Embryonic facial prominence (tissue), 1 donor: ENCODE measurements at regions not wholly inside any gene's neighbourhood (a gene's known extent, or its start where the extent isn't known, plus 50 kb on each side); places are given as distances from the start of the nearest gene placed in this dataset.

Experiments
- DNase-seq: peaks from one replicate; pipeline ENCODE4 v3.0.0-alpha.2; 2016; ENCODE audit errors: extremely low spot score

DNA sequence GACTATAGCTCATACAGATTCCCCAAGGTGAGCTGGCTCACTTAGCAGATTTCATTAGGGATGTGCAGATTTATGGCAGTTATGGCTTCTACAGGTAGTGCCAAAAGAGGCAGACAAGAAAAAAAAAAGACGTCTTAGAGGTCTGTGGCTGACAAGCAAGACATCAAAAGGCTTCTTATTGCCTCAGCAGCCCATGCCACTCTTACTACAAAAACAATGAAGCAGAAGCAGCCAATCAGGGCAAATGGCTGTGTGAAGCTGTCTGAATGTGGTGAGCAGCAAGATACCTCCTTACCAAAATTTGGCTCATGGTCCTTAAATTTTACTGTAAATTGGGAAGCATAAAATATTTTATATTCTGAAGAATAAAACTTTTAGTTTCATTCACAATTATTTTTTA lies 557.5 kb upstream of the GOLIM4 start:
- DNase-seq: no peak

DNA sequence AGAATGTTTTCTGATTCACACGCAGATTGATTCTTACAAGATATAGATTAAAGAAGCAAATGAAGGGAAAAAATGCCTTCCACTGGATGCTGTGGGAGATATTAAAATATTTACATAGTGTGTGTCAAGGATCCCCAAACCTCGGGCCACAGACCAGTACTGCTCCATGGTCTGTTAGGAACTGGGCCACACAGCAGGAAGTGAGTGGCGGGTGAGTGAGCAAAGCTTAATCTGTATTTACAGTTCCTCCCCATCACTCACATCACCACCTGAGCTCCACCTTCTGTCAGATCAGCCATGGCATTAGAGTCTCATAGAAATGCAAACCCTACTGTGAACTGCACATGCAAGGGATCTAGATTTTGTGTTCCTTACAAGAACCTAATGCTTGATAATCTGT lies 552.6 kb upstream of the GOLIM4 start:
- no peak for DNase-seq

DNA sequence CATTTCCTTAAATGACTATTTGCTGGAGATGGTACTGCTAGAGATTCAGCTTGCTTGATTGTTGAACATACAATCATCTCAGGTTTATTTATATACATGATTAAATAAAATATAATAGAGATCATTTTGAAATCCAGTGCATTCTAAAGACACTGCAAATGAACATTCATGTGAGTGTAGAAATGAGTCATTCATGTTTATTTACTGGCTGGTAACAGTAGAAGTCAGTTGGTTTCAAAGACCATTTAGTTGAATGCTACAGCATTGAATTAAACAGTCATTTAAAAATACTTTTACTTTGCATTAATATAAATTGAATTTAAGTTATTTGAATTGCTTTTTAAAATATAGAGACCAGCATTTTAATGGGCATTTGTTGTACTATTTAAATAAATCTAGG lies 551.9 kb upstream of the GOLIM4 start:
- no peak for DNase-seq

DNA sequence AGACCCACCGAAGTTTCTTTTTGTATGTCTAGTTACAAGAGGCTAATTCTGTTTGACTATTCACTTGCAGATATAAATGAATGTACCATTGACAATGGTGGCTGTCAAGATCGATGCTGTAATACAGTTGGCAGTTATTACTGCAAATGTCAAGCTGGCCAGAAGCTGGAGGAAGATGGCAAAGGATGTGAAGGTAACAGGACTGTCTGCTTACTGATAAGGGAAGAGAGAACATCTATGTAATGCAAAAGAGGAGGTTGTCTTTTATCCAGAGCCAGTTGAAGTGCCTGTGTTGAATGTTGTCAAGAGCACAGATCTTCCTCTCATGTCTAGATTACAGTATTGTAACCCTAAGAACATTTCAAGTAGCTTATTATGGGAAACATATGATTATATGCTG lies 549.5 kb upstream of the GOLIM4 start:
- DNase-seq: no peak

DNA sequence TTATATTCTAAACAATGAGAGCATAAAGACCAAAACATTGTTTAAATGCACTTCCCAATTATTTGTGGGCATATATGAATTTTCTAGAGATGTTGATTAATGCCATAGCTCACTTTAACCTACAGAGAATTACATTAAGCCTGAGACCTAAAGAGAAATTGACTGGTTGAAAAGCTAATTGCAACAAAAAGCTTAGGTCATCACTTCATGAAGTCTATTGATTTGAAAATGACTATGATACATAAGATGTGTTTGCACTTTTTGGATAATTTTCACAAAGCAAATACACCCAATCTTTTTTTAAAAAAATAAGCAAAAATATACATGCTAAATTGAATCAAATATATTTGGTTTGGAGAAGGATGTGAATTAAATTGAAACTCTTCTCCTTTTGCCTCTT lies 532.8 kb upstream of the GOLIM4 start:
- no peak for DNase-seq

DNA sequence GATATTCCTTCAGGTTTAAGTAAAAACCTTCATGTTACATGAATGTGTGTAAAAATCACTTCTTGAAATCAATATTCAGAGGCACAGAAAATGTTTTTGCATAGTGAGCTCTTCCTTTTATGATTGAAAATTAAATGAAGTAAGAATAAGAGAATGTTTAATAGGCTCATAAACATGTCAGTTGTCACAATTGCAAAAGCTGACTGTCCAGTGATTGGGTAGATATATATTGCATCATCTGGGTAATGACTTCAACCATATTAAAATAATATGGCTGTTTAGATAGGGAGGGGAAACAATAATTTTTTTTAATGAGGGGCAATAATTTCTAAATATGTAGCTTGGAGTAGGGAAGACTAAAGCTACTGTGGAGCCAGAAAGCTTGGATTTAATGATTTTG lies 529.8 kb upstream of the GOLIM4 start:
- DNase-seq: no peak

DNA sequence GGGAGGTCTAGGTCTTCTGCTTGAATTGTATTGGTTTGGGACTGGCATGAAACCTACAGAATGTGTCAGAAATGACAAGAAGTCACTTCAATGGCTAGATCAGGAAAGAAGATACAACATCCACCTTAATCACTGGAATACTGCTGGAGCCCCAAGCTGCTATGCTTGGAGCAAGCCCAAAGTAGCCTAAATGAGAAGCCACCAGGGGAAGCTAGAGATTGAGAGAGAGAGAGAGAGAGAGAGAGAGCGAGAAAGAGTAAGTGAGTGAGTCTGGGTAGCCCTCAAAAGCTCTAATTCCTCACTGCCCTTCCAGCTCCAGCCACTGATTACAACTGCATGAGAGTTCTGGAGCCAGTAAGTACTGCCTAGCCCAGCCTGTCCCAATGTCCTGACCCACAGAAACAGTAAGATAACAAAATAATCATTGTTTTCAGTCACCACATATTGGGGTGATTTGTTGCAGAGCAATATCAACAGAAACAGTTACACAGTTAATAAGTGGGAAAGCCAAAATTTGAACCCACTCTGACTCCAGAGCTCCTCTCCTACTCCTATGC lies 529.2 kb upstream of the GOLIM4 start:
- no peak for DNase-seq

DNA sequence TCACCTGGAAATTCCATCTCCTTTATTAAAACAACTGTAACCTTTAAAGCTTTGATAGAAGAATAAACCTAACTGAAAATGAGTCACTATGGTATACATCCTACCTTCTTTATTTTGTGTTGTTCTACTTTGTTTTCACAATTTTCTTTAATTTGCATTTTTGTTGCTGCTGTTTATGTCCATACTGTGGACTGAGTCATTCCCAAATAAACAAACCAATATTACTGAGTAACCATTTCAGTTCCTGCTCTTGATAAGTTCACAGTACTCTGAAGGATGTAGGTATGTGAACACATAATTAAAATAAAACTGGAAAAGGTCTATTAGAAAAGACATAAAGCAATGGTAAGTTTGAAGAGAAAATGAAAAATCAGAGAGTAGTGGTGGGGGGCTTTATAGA lies 528.5 kb upstream of the GOLIM4 start:
- DNase-seq: no peak

DNA sequence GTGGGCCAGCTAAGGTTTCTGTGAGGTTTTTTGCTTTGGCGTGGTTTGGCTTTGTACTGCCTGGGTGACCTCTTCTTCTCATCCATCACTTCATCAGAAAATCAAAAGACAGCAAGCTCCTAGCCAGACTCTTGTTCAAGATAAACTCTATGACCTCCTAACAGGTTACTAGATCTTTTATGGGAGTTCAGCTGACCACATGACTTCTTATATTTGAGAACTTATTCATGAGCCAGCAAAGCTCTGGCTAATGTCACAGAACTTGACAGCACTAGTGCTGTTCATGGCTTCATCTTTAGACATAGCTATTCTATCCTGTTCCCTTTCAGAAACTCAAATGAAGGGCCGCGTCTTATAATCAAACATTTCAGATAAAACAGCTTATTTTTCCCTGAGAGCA lies 527.1 kb upstream of the GOLIM4 start:
- no peak for DNase-seq

DNA sequence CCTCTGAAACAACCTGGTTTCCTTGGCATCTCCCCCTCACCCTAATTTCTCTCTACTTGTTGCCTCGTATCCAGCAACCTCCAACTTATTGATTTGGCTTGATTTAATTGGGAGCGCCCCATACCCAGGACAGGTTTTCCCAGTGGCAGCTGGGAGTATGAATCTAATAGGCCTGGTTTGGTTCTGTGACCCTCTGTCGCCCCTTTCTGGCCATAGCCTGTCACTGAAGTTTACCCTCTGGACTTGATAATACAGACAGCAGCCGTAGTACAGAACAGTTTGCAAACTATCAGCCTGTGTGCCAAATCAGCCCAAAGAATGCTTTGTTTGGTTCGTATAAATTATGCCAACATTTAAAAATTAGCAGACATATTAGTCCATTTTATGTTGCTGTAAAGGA lies 525.1 kb upstream of the GOLIM4 start:
- no peak for DNase-seq

DNA sequence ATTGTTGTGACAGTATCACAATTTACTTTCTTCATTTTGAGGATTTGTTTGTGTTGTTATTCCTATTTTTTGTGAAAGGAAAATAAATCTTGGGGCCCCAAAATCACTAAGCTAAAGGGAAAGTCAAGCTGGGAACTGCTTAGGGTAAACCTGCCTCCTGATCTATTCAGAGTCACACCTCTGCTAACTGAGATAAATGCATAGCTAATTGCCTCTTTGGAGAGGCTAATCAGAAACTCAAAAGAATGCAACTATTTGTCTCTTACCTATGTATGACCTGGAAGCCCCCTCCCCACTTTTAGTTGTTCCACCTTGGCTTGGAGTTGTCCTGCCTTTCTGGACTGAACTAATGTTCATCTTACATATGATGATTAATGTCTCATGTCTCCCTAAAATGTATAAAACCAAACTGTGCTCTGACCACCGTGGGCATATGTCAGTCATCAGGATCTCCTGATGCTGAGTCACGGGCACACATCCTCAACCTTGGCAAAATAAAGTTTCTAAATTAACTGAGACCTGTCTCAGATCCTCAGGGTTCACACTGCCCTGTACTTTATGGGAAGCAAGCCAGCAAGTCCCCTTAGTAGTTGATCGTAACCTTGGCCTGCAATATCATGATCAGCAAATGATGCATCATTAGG lies 523.2 kb upstream of the GOLIM4 start:
- DNase-seq: no peak

DNA sequence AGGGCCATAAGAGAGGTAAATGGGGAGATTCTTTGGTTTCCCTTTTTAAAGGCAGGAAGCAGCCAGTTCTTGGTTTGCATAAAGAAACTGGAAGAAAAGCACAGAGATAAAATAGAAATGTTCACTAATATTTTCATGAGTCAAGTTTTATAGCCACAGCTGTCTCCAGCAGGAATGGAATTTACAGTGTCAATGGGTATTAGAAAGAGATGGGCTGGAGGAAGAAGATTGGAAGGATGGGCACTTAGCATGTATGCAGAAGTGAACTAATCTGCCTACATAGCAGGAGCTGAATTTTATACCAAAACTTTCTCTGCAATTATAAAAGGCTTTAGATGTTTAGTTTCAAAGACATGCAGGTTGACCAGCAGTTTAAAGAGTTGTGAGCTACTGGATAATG lies 521.9 kb upstream of the GOLIM4 start:
- DNase-seq: no peak

DNA sequence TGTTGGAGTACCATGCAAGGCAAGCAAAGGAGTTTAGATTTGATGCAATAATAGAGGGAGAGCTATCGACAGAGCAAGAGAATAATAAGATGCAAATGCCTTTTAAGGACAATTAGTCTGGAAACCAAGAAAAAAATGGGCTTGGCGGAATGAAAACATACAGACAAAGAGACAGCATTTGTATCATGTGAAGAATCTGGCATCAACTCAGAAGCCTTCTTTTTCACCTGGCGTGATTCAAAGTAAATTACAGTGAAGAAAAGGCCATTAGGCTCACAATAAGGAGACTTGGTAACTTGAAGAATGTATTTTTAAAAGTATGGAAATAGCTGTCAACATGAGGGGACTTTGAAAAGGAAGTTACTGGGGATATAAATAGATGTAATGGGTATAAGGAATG lies 521.2 kb upstream of the GOLIM4 start:
- no peak for DNase-seq

DNA sequence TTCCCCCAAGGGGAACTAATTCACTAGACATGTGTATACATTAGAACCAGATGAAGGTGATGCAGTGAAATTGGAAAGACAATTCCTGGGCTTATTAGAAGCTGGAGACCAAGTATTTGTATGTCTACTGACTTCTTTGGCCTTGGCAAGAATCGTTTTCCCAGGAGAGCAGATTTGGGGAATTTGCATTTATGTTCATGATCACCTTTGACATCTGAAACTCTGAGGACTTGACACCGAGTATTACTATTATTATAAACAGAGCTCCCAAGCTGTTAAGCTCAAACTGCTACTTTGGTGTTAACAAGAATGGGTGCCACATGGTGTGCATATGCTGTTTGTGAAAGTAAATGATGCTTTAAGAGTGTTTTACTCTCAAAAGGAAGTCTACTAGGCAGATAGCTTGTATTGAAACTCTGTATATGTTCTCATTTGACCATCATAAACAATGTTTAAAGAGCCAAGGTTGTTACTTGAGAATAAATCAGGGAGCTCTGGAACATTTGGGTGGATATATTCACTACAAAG lies 519.8 kb upstream of the GOLIM4 start:
- DNase-seq: no peak

DNA sequence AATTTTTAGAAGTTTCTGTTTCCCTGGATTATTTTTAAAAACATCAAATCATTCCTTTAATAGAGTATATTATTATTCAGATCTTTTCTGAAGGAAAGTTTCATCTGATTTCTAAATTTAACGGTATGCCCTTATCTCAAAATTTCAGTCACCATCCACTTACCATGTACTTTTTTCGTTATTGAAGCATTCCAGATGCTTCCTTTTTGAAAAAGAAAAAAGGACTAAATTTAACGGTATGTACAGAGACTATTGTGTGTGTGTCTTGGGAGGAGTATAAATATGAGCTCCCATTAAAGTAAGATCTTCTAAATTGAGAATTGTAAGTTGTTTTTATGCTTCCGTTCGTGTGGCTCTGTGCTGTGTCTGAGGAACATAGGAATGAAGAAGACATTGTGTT lies 517.4 kb upstream of the GOLIM4 start:
- DNase-seq: no peak

DNA sequence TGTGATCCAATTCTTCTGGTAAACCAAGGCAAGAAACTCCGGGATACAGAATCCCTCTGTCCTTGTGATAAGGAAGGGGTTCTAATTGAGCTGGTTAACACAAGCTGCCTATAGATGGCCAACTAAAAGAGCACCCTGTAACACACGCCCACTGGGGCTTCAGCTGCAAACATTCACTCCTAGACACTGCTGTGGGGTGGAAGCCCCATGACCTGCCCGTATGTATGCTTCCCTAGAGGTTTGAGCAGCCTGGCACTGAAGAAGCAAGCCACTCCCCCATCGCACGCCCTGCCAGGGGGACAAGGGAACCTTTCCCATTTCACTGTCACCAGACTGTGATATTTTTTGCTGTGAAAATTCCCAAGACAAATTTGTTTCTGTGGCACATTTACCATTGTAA lies 516.9 kb upstream of the GOLIM4 start:
- DNase-seq: no peak

DNA sequence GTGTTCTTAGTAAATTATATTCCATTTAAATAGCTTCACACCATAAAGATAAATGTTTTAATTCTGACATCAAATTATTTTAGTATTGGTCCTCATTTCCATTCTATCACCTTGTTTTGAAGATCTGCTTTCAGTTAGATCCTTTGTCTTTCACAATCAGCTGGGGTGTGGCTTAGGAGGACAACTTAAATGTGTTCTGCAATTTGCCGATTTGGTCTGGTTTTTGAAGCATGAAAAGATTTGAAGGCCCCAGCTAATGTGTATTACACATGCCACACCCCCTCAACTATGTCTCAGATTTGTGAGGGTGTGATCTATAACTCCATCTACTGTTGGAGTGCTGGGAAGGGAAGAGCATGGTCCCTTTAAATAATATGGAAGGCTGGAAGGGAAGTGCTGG lies 516.1 kb upstream of the GOLIM4 start:
- no peak for DNase-seq

DNA sequence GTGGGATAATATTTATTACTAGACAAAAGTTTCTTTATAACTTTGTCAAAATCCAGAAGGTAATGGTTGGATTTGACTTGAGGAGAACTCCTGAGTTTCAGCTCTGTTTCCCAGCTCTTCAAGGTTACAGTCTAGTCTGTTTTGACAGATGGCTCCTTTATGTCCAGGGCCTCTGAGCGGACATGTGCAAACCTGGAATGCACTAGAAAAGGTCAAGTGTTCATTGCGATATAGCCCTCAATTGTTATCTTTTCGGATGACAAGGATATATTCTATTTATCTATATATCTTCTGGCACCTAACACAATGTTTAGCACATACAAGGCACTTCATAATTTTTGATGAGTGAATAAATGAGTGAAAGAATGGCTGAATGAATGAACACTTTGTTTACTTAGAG lies 513.2 kb upstream of the GOLIM4 start:
- no peak for DNase-seq

DNA sequence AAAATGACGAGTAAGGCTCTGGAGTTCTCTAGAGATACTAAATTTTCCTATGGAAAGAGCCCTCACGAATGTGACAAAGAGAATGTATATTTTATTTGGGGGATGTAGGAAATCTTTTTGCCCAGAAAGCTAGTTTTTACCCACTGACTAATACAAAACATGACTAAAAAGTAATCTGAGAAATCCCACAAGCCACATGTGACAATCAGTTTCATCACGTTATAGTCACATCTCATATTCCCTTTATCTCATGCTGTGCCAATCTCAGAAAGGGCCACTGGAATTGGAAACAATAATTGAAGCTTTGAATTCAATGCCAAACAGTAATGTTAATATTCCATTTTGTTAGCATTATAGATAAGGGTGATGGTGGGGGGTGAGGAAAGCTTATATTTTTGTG lies 509.0 kb upstream of the GOLIM4 start:
- DNase-seq: no peak

DNA sequence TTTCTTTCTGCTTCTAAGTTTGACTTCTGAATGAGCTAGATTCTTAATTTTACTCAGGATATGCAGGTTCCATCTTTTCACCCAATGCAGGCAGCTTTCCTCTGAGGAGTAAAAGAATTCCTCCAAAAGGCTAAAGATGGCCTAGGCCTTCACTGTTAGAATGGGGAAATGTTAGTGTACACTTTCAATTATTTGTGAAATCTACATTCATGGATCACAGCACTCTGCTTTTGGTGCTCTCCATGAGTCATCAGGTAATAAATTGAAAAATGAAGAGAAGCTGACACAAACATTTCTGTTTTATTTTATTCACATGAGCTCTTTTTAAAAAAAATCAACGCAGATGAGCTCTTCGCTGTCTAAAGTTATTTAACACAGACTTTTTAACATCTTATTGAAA lies 502.5 kb upstream of the GOLIM4 start:
- DNase-seq: no peak

DNA sequence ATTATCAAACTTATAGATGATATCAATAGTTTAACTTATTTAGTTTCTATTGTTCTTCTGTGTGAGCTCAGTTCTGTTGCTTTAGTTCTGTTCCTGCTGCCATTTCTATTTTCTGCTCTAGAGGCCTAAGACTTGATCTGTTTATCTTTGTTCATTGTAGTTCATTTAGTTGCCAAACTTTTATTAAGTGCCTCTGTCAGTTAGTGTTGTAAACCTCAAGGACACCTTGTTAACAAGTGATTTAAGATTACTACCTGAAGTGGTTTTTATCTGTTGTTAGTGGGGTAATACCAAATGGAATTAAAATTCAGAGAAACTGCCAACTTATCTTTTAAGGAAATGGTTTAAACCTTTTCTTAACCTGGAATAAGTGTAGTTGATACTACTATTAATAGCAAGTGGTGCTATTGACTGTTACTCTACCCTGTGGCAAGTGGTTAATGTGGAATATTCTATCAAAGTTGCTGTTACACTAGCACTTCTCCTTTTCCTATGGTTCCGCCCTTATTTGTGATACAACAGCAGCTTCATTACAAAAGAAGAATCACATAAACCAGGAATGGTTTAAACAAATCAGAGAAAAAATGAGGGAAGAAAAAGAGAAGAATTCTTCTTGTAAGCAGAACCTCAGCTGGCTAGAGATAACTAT lies 500.6 kb upstream of the GOLIM4 start:
- DNase-seq: no peak

DNA sequence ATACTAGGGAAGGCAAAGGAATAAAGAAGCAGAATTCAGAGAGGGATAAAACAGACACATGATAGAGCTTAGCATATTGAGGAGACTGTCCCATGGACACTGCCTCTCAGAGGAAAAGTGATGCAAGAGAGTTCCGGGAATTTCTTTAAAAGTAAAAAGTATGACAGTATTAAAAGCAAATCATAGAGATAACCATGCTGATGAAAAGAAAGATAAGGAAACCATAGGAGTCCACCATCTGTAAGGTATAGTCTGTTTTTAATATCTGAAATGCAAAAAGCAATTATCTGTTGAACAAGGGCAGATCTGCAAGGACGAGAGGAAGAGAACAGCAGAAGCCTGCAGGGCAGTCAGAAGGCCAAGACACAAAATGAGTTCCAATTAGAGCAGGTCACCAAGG lies 495.9 kb upstream of the GOLIM4 start:
- DNase-seq: no peak

DNA sequence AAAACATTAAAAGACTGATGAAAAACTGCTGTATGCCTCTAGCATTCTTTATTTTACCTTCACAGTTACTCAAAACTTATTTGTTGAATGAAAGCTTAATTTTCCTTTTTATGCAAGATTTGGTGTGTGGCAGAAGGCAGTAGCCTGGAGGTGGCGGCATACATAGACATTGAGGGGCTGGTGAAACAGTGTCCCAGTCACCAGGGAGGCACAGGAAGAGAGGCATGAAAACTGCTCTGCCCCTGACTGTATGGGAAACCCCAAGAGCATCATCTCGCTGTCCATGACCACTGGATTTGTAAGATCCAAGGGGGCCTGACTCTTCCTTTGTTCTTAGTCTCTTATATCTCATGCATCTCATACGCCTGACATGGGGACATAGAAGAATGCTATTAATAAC lies 493.7 kb upstream of the GOLIM4 start:
- no peak for DNase-seq

DNA sequence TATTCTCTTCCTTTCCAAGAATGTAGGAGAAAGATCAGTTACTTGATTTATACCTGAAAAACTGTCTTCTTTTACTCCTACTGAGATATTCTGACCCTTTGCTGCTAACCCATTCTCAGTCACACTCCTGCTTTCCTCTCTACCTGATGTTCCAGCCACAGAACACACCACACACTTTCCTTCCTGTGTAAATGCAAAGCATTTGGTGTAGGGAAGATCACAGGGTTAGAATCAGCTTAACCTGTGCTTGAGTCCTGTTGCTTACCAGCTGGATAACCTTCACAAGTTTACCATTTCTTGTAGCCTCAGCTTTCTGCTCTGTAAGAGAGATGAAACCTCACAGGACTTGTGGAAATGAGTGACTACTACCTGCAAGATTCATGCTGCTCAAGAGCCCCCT lies 489.8 kb upstream of the GOLIM4 start:
- DNase-seq: no peak
